Kidney epithelial cell (primary cell): ENCODE measurements at regions not wholly inside any gene's neighbourhood (a gene's known extent, or its start where the extent isn't known, plus 50 kb on each side); places are given as distances from the start of the nearest gene placed in this dataset.

Experiments used
- DNase-seq: peaks from one replicate; pipeline ENCODE4 v3.0.0-alpha.2; 2010; ENCODE audit warnings: low read depth
- H3K27me3 ChIP-seq: 2 replicates; pipeline ENCODE4 v1.6.0; 2011; ENCODE audit warnings: low read length; ENCODE audit not compliant: control insufficient read depth, insufficient read depth
- H3K36me3 ChIP-seq: 2 replicates; pipeline ENCODE4 v1.5.1; 2011; ENCODE audit warnings: low read length; ENCODE audit not compliant: control insufficient read depth, insufficient read depth
- H3K4me3 ChIP-seq: 2 replicates; pipeline ENCODE4 v1.5.1; 2011; ENCODE audit warnings: low read depth, mild to moderate bottlenecking, control low read depth, low read length
- CTCF ChIP-seq: IDR thresholded peaks from 2 replicates; pipeline ENCODE4 v1.5.1; 2011; ENCODE audit warnings: mild to moderate bottlenecking, moderate library complexity, low read length, control low read depth, inconsistent platforms; ENCODE audit not compliant: insufficient read depth, poor library complexity, severe bottlenecking

GRCh38 chr14:21725250-21725649 is 51.6 kb upstream of the OR4E1 start:
- no peaks in the 10 kb centered on the region for H3K36me3 ChIP-seq
- no peak for DNase-seq
- no peaks in the 10 kb centered on the region for H3K27me3 ChIP-seq
- no peak overlapping the region for H3K4me3 ChIP-seq
- TF ChIP-seq CTCF: no peak

- H3K27me3 ChIP-seq: no peaks in the 10 kb centered on the region
- no peak for TF ChIP-seq CTCF
- H3K36me3 ChIP-seq: no peaks in the 10 kb centered on the region
- H3K4me3 ChIP-seq: no peak overlapping the region
- DNase-seq: no peak
Measured at GRCh38 chr14:21724090-21724973, 50.7 kb upstream of the OR4E1 start.

GRCh38 chr14:21723431-21724045 is 49.9 kb upstream of the OR4E1 start:
- Histone ChIP-seq H3K27me3 (no peaks in the 10 kb centered on the region), H3K36me3 (no peaks in the 10 kb centered on the region), H3K4me3 (no peak overlapping the region)
- DNase-seq: no peak
- TF ChIP-seq CTCF: peak; percentile 44
